ENCODE measurements at regions not wholly inside any gene's neighbourhood (a gene's known extent, or its start where the extent isn't known, plus 50 kb on each side); places are given as distances from the start of the nearest gene placed in this dataset.

- H3K4me2 ChIP-seq (ENCODE audit: low read depth, low read length, poor library complexity, severe bottlenecking), result no peak overlapping the region
- H2AFZ ChIP-seq (ENCODE audit: low read depth, low read length, severe bottlenecking), result no peak overlapping the region
These were observed 163.2 kb upstream of the HMCN1 start for GRCh38 chr1:185570962-185571361.

GRCh38 chr1:185568155-185569123 is 165.8 kb upstream of the HMCN1 start:
- TF ChIP-seq EZH2phosphoT487 (conservative IDR thresholded peaks at IDR 0.05; ENCODE audit: low read length), result no peak
- no peak for TF ChIP-seq CTCF (IDR thresholded peaks at IDR 0.05; ENCODE audit: insufficient read depth, low read length, poor library complexity, severe bottlenecking)
- H3K4me2 ChIP-seq (ENCODE audit: low read depth, low read length, poor library complexity, severe bottlenecking), result no peak overlapping the region

More at GRCh38 chr1:185570962-185571361, 163.2 kb upstream of the HMCN1 start:
- H4K20me1 ChIP-seq (ENCODE audit: low read depth, low read length), result no peaks in the 10 kb centered on the region
- no peaks in the 10 kb centered on the region for H3F3A ChIP-seq (ENCODE audit: insufficient read depth)
- no peaks in the 10 kb centered on the region for H3K9me2 ChIP-seq (replicated peaks; ENCODE audit: insufficient read depth, low read length)
- H3K27ac ChIP-seq (ENCODE audit: low read depth, low read length), result no peak overlapping the region
- H3K27me3 ChIP-seq (ENCODE audit: low read length), result no peaks in the 10 kb centered on the region
- no peaks in the 10 kb centered on the region for H3K79me2 ChIP-seq (ENCODE audit: insufficient read depth, low read length)
- no peak overlapping the region for H3K4me3 ChIP-seq (ENCODE audit: insufficient read depth, low read length, poor library complexity, severe bottlenecking)
- H3K9ac ChIP-seq (ENCODE audit: low read length), result no peak overlapping the region
- H3K9me3 ChIP-seq (ENCODE audit: insufficient read depth, low read length), result no peaks in the 10 kb centered on the region
- no peak for TF ChIP-seq EZH2phosphoT487 (conservative IDR thresholded peaks at IDR 0.05; ENCODE audit: low read length)
- TF ChIP-seq CTCF (IDR thresholded peaks at IDR 0.05; ENCODE audit: insufficient read depth, low read length, poor library complexity, severe bottlenecking), result no peak
- H3K36me3 ChIP-seq (ENCODE audit: low read length), result no peaks in the 10 kb centered on the region

GRCh38 chr1:185567440-185567839 is 166.8 kb upstream of the HMCN1 start:
- H3K9me2 ChIP-seq (replicated peaks; ENCODE audit: insufficient read depth, low read length), result no peaks in the 10 kb centered on the region
- no peaks in the 10 kb centered on the region for H3K36me3 ChIP-seq (ENCODE audit: low read length)
- TF ChIP-seq EZH2phosphoT487 (conservative IDR thresholded peaks at IDR 0.05; ENCODE audit: low read length), result no peak
- no peak for TF ChIP-seq CTCF (IDR thresholded peaks at IDR 0.05; ENCODE audit: insufficient read depth, low read length, poor library complexity, severe bottlenecking)
- no peak overlapping the region for H3K4me3 ChIP-seq (ENCODE audit: insufficient read depth, low read length, poor library complexity, severe bottlenecking)
- no peaks in the 10 kb centered on the region for H3F3A ChIP-seq (ENCODE audit: insufficient read depth)
- no peaks in the 10 kb centered on the region for H3K79me2 ChIP-seq (ENCODE audit: insufficient read depth, low read length)
- H3K9me3 ChIP-seq (ENCODE audit: insufficient read depth, low read length), result no peaks in the 10 kb centered on the region
- peak overlapping the region; percentile 12 for H3K4me2 ChIP-seq (ENCODE audit: low read depth, low read length, poor library complexity, severe bottlenecking)
- H4K20me1 ChIP-seq (ENCODE audit: low read depth, low read length), result no peaks in the 10 kb centered on the region
- no peak overlapping the region for H2AFZ ChIP-seq (ENCODE audit: low read depth, low read length, severe bottlenecking)
- no peak overlapping the region for H3K27ac ChIP-seq (ENCODE audit: low read depth, low read length)
- H3K27me3 ChIP-seq (ENCODE audit: low read length), result no peaks in the 10 kb centered on the region
- no peak overlapping the region for H3K9ac ChIP-seq (ENCODE audit: low read length)

More at GRCh38 chr1:185568155-185569123, 165.8 kb upstream of the HMCN1 start:
- Histone ChIP-seq H3K9me3 (ENCODE audit: insufficient read depth, low read length) (no peaks in the 10 kb centered on the region), H2AFZ (ENCODE audit: low read depth, low read length, severe bottlenecking) (no peak overlapping the region), H3K9ac (ENCODE audit: low read length) (no peak overlapping the region), H3K27me3 (ENCODE audit: low read length) (no peaks in the 10 kb centered on the region), H3F3A (ENCODE audit: insufficient read depth) (no peaks in the 10 kb centered on the region), H3K4me3 (ENCODE audit: insufficient read depth, low read length, poor library complexity, severe bottlenecking) (no peak overlapping the region), H3K79me2 (ENCODE audit: insufficient read depth, low read length) (no peaks in the 10 kb centered on the region), H3K36me3 (ENCODE audit: low read length) (no peaks in the 10 kb centered on the region), H4K20me1 (ENCODE audit: low read depth, low read length) (no peaks in the 10 kb centered on the region), H3K9me2 (replicated peaks; ENCODE audit: insufficient read depth, low read length) (no peaks in the 10 kb centered on the region), H3K27ac (ENCODE audit: low read depth, low read length) (no peak overlapping the region)

Data from SU-DHL-6 (cell line).